Suprapubic skin (tissue), 4 donors: ENCODE measurements at regions not wholly inside any gene's neighbourhood (a gene's known extent, or its start where the extent isn't known, plus 50 kb on each side); places are given as distances from the start of the nearest gene placed in this dataset.

Experiments used
- DNase-seq, 2 donors: peaks; one replicate each; pipeline ENCODE4 v3.0.0-alpha.2; 2019; ENCODE audit warnings: low spot score in 2 of 2
- H3K27ac ChIP-seq: fragments of 200-600 bp; sonication (generic); one replicate; pipeline ENCODE4 v1.5.1; 2019
- H3K27me3 ChIP-seq: fragments of 200-600 bp; sonication (generic); one replicate; pipeline ENCODE4 v1.5.1; 2019
- H3K36me3 ChIP-seq: fragments of 200-600 bp; sonication (generic); one replicate; pipeline ENCODE4 v1.5.1; 2019
- H3K4me1 ChIP-seq: fragments of 200-600 bp; sonication (generic); one replicate; pipeline ENCODE4 v1.5.1; 2019
- H3K4me3 ChIP-seq: fragments of 200-600 bp; sonication (generic); one replicate; pipeline ENCODE4 v1.5.1; 2019; ENCODE audit warnings: mild to moderate bottlenecking
- H3K9me3 ChIP-seq: fragments of 200-600 bp; sonication (generic); one replicate; pipeline ENCODE4 v1.5.1; 2019
- EP300 ChIP-seq: sonication (generic); formaldehyde crosslinking; IDR thresholded peaks from one replicate; pipeline ENCODE4 v1.6.1; 2017; ENCODE audit warnings: antibody characterized with exemption
- POLR2A ChIP-seq, 2 donors: fragments of 450-650 bp; IDR thresholded peaks; one replicate each; pipeline ENCODE4 v1.6.1; 2017; ENCODE audit warnings: antibody characterized with exemption in 2 of 2, mild to moderate bottlenecking in 2 of 2, moderate library complexity in 2 of 2
- POLR2AphosphoS5 ChIP-seq, 3 donors: sonication (generic); formaldehyde crosslinking; IDR thresholded peaks; one replicate each; pipeline ENCODE4 v1.6.1; 2017; ENCODE audit warnings: antibody characterized with exemption in 3 of 3
- WGBS: methylation state at CpG from one replicate; pipeline ENCODE4 v1.1.5; 2018; 5-methylcytosine and 5-hydroxymethylcytosine counted together
- TF ChIP-seq, protein P1 (sequence below), 2 donors: fragments of 200-600 bp in 1 of 2; fragments of 450-650 bp in 1 of 2; sonication (generic) in 1 of 2; IDR thresholded peaks; one replicate each; pipeline ENCODE4 v1.5.1; 2016 to 2019; ENCODE audit warnings: antibody characterized with exemption in 2 of 2, mild to moderate bottlenecking in 1 of 2, moderate library complexity in 1 of 2

DNA sequence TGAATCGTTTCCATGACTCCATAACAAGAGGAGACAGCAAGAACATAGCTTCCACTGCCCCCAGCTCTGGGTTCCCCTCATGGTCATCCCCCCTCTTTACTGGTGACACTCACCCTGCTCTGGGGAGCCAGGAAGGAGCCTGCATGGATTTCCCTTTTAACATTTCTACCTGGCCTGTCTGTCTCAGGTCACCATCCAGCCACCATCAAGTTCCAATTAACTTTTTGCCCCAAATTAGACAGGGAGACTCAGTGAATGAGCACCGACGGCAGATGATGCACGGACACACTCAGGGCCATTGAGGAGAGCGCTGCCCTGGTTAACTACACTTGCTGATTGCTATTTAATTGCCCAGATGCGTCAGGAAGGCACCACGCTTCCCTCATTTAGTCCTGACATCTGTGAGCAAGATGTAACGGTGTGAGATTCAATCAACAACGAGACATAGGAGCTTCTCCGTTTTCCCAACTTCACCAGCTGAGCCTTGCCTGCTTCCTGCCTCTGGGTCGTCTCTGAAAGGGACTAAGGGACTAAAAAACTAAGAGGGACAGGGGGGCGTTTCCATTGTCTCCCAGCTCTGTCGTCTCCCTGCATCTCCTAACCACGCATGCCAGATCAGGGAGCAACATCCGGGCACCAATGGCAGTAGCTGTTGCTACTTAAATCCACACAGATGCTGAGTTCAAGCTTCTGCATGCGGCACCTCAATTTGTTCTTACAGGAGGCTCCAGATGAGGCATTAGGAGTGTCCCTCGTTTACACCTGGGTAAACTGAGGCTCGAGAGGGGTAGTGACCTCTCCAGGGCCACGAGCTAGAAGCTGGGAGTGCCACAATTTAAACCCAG is 426.7 kb downstream of the NPHP4 start:
- H3K27me3 ChIP-seq = peaks cover 12% of the 10 kb centered on the region

DNA sequence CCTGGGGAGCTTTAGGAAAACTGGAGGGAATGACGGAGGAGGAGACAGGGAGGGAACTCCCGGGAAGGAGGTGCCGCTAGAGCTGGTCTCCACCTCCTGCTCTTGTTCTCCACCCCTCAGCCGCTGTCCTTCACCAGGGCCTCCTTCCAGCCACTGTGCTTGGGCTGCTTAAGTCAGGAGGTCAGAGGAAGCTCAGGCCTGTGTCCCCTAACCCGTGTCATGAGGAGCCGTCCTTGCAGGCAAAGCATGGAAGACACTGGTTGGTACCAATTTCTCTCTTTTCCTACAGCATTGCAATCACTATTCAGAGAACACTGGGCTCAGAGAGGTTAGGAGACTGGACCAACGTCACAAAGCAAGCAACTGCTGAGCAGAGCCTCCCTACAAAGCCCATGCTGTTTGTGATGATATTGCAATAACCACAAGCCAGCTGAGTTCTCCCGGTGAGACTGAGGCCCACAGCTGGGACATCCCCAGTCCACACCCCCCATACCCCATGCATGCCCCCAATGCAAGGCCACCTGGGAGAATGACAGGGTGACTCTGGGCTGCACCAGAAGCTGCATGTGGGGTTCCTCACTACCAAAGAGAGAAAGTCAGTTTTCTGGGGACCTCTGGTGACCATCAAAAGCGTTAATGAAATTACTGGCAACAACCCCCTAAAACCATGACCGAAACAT is 427.5 kb downstream of the NPHP4 start:
- no peak for DNase-seq
- no peak overlapping the region for H3K27ac ChIP-seq
- 81% methylated on average over 8 of the region's 10 CpGs for whole genome bisulfite sequencing
- no peak for TF ChIP-seq POLR2A (IDR thresholded peaks at IDR 0.05)
- TF ChIP-seq, protein P1, sequence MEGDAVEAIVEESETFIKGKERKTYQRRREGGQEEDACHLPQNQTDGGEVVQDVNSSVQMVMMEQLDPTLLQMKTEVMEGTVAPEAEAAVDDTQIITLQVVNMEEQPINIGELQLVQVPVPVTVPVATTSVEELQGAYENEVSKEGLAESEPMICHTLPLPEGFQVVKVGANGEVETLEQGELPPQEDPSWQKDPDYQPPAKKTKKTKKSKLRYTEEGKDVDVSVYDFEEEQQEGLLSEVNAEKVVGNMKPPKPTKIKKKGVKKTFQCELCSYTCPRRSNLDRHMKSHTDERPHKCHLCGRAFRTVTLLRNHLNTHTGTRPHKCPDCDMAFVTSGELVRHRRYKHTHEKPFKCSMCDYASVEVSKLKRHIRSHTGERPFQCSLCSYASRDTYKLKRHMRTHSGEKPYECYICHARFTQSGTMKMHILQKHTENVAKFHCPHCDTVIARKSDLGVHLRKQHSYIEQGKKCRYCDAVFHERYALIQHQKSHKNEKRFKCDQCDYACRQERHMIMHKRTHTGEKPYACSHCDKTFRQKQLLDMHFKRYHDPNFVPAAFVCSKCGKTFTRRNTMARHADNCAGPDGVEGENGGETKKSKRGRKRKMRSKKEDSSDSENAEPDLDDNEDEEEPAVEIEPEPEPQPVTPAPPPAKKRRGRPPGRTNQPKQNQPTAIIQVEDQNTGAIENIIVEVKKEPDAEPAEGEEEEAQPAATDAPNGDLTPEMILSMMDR (IDR thresholded peaks at IDR 0.05) = no peak
- TF ChIP-seq EP300 = no peak
- TF ChIP-seq POLR2AphosphoS5 (IDR thresholded peaks at IDR 0.05) = no peak
- no peaks in the 10 kb centered on the region for H3K9me3 ChIP-seq
- H3K4me1 ChIP-seq = no peaks in the 10 kb centered on the region
- no peak overlapping the region for H3K4me3 ChIP-seq
- no peaks in the 10 kb centered on the region for H3K36me3 ChIP-seq
- H3K27me3 ChIP-seq = peaks cover 12% of the 10 kb centered on the region

More for the DNA sequence above, 426.7 kb downstream of the NPHP4 start:
- TF ChIP-seq, protein P1 (IDR thresholded peaks at IDR 0.05) = no peak
- TF ChIP-seq EP300 = no peak
- TF ChIP-seq POLR2AphosphoS5 (IDR thresholded peaks at IDR 0.05) = no peak
- no peak for TF ChIP-seq POLR2A (IDR thresholded peaks at IDR 0.05)
- Histone ChIP-seq H3K27ac (no peak overlapping the region), H3K9me3 (no peaks in the 10 kb centered on the region), H3K4me1 (no peaks in the 10 kb centered on the region), H3K4me3 (no peak overlapping the region), H3K36me3 (no peaks in the 10 kb centered on the region)
- no peak for DNase-seq
- 51% methylated on average over 18 of the region's 19 CpGs for WGBS

DNA sequence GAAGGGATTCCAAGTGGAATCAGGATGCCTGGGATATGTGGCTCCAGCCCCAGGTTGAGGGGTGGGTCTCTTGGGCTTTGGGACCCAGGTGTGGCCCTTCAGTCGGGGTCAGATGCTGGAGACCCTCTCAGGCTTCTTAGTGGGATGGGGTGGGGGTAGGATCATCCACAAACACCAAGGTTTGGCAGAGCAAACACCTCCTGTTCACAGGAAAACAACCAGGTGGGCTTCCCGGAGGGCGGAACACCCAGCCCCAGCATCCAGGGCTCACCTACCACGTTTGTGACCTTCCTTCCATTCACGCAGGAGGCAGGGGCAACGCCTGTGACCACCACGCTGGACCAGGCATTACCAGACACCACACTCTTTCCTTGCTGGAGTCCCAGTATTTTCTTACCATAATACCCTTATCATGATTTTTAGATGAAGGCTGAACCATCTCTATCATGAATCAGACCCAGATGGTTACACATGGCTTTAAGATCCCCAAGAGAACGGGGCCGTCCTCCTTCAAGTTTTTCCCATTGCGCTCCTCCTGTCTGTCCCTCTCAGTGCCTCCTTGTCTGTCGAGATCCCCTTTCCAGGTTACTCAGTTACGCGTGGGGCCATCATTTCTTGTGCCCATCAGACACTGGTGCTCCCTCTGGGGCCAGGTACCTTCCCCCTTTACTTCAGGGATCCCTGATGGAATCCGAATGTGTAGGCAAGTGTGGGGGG is 428.2 kb downstream of the NPHP4 start:
- Histone ChIP-seq H3K4me1 (no peaks in the 10 kb centered on the region), H3K27ac (no peak overlapping the region), H3K9me3 (no peaks in the 10 kb centered on the region), H3K4me3 (no peak overlapping the region), H3K36me3 (no peaks in the 10 kb centered on the region), H3K27me3 (peaks cover 12% of the 10 kb centered on the region)
- no peak for DNase-seq
- TF ChIP-seq, protein P1 (IDR thresholded peaks at IDR 0.05) = no peak
- no peak for TF ChIP-seq EP300
- 86% methylated on average over 13 of the region's 14 CpGs for WGBS

DNA sequence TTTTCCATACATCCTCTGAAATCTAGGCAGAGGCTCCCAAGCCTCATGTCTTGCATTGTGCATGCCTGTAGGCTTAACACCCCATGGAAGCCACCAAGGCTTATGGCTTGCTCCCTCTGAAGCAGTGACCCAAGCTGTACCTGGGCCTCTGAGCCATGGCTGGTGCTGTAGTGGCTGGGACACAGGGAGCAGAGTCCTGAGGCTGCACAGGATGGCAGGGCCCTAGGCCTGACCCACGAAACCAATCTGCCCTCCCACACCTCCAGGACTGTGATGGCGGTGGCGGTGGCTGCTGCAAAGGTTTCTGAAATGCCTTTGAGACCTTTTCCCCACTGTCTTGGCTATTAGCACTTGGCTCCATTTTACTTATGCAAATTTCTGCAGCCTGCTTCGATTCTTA is 429.5 kb downstream of the NPHP4 start:
- H3K27me3 ChIP-seq = peaks cover 12% of the 10 kb centered on the region
- H3K36me3 ChIP-seq = no peaks in the 10 kb centered on the region
- H3K9me3 ChIP-seq = no peaks in the 10 kb centered on the region
- H3K27ac ChIP-seq = no peak overlapping the region
- DNase-seq = no peak
- TF ChIP-seq EP300 = no peak
- TF ChIP-seq, protein P1 (IDR thresholded peaks at IDR 0.05) = no peak
- TF ChIP-seq POLR2A (IDR thresholded peaks at IDR 0.05) = no peak
- no peak for TF ChIP-seq POLR2AphosphoS5 (IDR thresholded peaks at IDR 0.05)
- no peaks in the 10 kb centered on the region for H3K4me1 ChIP-seq
- no peak overlapping the region for H3K4me3 ChIP-seq
- 80% methylated on average over 4 of the region's 4 CpGs for WGBS

DNA sequence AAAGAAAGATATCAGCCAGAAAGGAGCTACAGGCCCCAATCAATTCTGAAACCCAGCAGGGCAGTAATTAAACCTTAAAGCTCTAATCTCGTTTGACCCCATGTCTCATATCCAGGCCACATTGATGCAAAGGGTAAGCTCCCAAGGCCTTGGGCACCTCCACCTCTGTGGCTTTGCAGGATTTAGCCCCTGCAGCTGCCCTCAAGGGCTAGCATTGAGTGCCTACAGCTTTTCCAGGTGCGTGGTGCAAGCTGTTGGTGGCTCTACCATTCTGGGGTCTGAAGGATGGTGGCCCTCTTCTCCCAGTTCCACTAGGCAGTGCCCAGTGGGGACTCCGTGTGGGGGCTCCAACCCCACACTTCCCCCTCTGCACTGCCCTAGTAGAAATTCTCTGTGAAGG is 429.9 kb downstream of the NPHP4 start:
- H3K27me3 ChIP-seq = peaks cover 12% of the 10 kb centered on the region
- 79% methylated on average over 3 of the region's 3 CpGs for WGBS
- no peaks in the 10 kb centered on the region for H3K4me1 ChIP-seq
- no peak overlapping the region for H3K4me3 ChIP-seq
- DNase-seq = no peak
- no peaks in the 10 kb centered on the region for H3K36me3 ChIP-seq
- no peak overlapping the region for H3K27ac ChIP-seq
- no peaks in the 10 kb centered on the region for H3K9me3 ChIP-seq
- TF ChIP-seq, protein P1 (IDR thresholded peaks at IDR 0.05) = no peak
- TF ChIP-seq POLR2A (IDR thresholded peaks at IDR 0.05) = no peak
- no peak for TF ChIP-seq POLR2AphosphoS5 (IDR thresholded peaks at IDR 0.05)
- no peak for TF ChIP-seq EP300
